ENCODE measurements at regions not wholly inside any gene's neighbourhood (a gene's known extent, or its start where the extent isn't known, plus 50 kb on each side); places are given as distances from the start of the nearest gene placed in this dataset.

DNA sequence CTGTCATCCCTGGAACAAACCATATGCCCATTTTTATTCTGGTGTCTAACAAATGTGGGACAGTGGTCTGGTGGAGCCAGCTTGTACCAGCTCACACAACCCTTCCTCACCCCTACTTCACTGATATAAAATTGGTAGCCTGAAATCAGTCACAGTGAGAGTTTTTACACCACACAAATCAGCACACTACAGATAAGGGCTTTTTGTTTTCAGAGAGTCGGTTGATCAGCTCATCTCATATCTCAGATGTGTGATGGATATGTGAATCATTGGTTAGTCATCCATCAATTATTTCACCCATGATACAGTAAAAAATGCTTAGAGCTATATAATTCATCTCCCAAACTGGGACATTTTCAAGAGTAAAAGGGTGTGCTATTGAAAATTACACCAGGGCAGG is 529.2 kb downstream of the EBF1 start:
- no peaks in the 10 kb centered on the region for H3K4me1 ChIP-seq
- H3K27ac ChIP-seq: no peak overlapping the region
- H3K4me3 ChIP-seq: no peak overlapping the region
- H3K9me3 ChIP-seq: no peaks in the 10 kb centered on the region
- 55 to 69% methylated on average over 1 of the region's 1 CpG for WGBS, 2 donors
- intact Hi-C loops (cut with DNase I): no loop called here
- H3K36me3 ChIP-seq: no peaks in the 10 kb centered on the region
- H3K27me3 ChIP-seq: no peaks in the 10 kb centered on the region
- no peak for DNase-seq
- no peak for TF ChIP-seq POLR2A (IDR thresholded peaks at IDR 0.05)
- TF ChIP-seq, protein P1, sequence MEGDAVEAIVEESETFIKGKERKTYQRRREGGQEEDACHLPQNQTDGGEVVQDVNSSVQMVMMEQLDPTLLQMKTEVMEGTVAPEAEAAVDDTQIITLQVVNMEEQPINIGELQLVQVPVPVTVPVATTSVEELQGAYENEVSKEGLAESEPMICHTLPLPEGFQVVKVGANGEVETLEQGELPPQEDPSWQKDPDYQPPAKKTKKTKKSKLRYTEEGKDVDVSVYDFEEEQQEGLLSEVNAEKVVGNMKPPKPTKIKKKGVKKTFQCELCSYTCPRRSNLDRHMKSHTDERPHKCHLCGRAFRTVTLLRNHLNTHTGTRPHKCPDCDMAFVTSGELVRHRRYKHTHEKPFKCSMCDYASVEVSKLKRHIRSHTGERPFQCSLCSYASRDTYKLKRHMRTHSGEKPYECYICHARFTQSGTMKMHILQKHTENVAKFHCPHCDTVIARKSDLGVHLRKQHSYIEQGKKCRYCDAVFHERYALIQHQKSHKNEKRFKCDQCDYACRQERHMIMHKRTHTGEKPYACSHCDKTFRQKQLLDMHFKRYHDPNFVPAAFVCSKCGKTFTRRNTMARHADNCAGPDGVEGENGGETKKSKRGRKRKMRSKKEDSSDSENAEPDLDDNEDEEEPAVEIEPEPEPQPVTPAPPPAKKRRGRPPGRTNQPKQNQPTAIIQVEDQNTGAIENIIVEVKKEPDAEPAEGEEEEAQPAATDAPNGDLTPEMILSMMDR (IDR thresholded peaks at IDR 0.05): no peak

DNA sequence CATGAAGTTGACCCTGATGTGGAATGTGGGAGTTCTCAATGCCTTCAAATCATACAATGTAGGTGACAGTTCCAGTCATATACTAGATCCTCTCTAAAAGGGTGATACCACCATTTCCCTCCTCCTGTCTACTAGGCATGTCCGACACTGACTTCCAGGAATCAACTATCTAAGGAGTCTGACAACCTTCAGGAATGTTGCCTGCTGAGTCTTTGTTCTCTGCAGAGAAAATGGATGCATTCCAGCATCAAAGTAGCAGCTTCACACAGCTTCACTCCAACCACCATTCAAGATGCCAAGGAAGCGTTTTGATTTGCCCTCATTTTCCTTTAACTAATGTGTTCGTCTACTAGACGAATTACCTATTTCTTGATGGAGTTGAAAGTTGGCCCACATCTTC is 530.2 kb downstream of the EBF1 start:
- no peaks in the 10 kb centered on the region for H3K27me3 ChIP-seq
- WGBS, 2 donors: 82 to 89% methylated on average over 4 of the region's 4 CpGs
- no peak for DNase-seq
- H3K27ac ChIP-seq: no peak overlapping the region
- intact Hi-C loops (cut with DNase I): no loop called here
- no peaks in the 10 kb centered on the region for H3K4me1 ChIP-seq
- H3K4me3 ChIP-seq: no peak overlapping the region
- H3K36me3 ChIP-seq: no peaks in the 10 kb centered on the region
- H3K9me3 ChIP-seq: no peaks in the 10 kb centered on the region
- TF ChIP-seq, protein P1 (IDR thresholded peaks at IDR 0.05): no peak
- TF ChIP-seq POLR2A (IDR thresholded peaks at IDR 0.05): no peak

DNA sequence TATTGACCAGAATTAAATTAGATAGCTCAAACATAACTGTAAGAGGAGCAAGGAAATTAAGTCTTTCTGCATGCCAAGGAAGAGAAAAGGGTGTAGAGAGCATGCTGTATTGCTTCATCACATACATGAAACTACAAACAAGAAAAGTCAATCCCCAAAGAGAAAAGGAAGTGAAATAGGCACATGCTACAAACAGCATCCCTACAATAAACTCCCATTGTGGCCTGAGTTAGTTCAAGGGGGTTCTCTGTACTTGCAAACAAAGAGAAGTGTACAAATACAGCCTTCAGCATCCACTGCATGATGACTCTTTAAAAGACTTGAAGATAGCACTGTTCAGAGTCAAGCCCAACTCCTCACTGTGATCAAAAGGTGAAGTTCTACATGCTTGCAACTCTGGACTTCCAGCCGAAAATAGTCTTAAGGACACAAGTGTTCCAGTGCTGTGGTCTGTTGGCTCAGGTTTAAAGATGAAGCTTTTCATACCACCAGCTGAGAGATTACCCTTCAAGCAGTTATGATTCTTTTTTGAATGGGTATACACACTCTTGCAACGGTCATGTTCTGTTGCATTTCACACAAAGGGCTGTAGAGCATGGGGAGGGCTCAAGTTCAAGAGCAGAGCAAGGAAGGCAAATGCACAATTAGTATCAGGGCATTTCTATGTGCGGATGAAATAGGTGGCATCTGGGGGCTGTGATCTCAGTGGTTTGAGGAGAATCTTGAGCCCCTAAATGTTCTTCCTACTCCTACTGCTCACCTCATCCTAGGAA is 534.5 kb downstream of the EBF1 start:
- Histone ChIP-seq H3K4me1 (no peaks in the 10 kb centered on the region), H3K4me3 (no peak overlapping the region), H3K36me3 (no peaks in the 10 kb centered on the region), H3K9me3 (no peaks in the 10 kb centered on the region), H3K27ac (no peak overlapping the region), H3K27me3 (no peaks in the 10 kb centered on the region)
- WGBS, 2 donors: 51 to 57% methylated on average over 3 of the region's 3 CpGs
- intact Hi-C loops (cut with DNase I): no loop called here
- no peak for TF ChIP-seq POLR2A (IDR thresholded peaks at IDR 0.05)
- TF ChIP-seq, protein P1 (IDR thresholded peaks at IDR 0.05): no peak
- DNase-seq: no peak

GRCh38 chr5:158563760-158564390 is 535.8 kb downstream of the EBF1 start:
- Histone ChIP-seq H3K36me3 (no peaks in the 10 kb centered on the region), H3K4me1 (no peaks in the 10 kb centered on the region), H3K4me3 (no peak overlapping the region), H3K27ac (no peak overlapping the region), H3K9me3 (no peaks in the 10 kb centered on the region), H3K27me3 (no peaks in the 10 kb centered on the region)
- TF ChIP-seq POLR2A (IDR thresholded peaks at IDR 0.05): no peak
- TF ChIP-seq, protein P1 (IDR thresholded peaks at IDR 0.05): no peak
- no peak for DNase-seq
- intact Hi-C loops (cut with DNase I): no loop called here
- WGBS, 2 donors: 84 to 86% methylated on average over 5 of the region's 5 CpGs

DNA sequence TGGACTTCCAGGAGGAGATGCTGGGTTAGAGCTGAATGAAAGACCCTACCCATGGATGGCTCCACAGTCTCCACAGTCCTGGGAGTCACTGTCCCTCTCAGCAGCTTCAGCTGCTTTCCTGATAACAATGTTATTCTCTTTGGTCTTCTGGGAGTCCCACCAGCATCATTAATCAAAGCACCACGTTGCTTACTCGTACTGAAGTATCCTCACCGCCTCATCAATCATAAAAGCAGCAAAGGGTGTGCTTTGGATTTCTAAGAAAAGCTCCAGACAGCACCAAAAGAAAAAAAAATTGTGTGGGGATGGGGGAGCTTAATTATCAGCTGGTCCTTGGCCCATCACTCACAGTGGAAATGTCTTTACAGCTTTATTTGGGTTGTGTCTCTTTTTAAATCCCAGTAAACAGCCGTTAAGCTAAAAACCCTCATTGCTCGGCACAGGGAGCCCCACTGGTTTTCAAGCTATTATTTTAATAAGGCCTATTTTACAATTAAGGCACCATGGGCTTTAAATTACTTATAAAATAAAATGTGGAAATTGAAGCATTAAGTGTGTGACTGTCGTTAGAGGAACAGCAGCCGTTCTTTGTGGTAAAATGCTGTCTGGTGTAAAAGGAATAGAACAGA is 538.0 kb downstream of the EBF1 start:
- Histone ChIP-seq H3K36me3 (no peaks in the 10 kb centered on the region), H3K4me1 (no peaks in the 10 kb centered on the region), H3K27me3 (no peaks in the 10 kb centered on the region), H3K9me3 (no peaks in the 10 kb centered on the region), H3K27ac (no peak overlapping the region), H3K4me3 (no peak overlapping the region)
- no peak for DNase-seq
- intact Hi-C loops (cut with DNase I): no loop called here
- no peak for TF ChIP-seq POLR2A (IDR thresholded peaks at IDR 0.05)
- TF ChIP-seq, protein P1 (IDR thresholded peaks at IDR 0.05): no peak
- 60 to 61% methylated on average over 7 of the region's 7 CpGs for WGBS, 2 donors
